K562 (cell line): ENCODE measurements at regions not wholly inside any gene's neighbourhood (a gene's known extent, or its start where the extent isn't known, plus 50 kb on each side); places are given as distances from the start of the nearest gene placed in this dataset.

Experiments used
- ATAC-seq: fragments of 200-7000 bp; cut with Tn5 transposase; 3 replicates; pipeline ENCODE4 v1.9.1; 2020; ENCODE audit warnings: moderate library complexity
- BruUV-seq: library from RNA; stranded (reverse); fragments of 400-500 nt; replicated peaks from 2 replicates; lab custom pipeline; 2021; lab: Mats Ljungman, UMichigan
- CTCF ChIA-PET: fragments of 300-600 bp; formaldehyde crosslinking; extraction: SDS; loops from one replicate; lab custom pipeline; 2021; ENCODE audit warnings: low intra/inter-chr PET ratio; lab: Yijun Ruan, JAX
- POLR2A ChIA-PET: fragments of 300-600, 350-650 bp; sonication (Branson Sonifier 250); formaldehyde crosslinking; extraction: SDS; loops from one replicate; lab custom pipeline; 2021; ENCODE audit warnings: antibody characterized with exemption, inconsistent platforms; lab: Yijun Ruan, JAX
- DNase-seq, 4 experiments: peaks; one replicate each; pipeline versions ENCODE4 v3.0.0 to v3.0.0-alpha.2; 2011 to 2018; ENCODE audit warnings: low spot score in 3 of 4, mixed read lengths in 3 of 4; ENCODE audit errors: extremely low read depth in 1 of 4
- FAIRE-seq: peaks from 2 replicates; lab custom pipeline; 2011; peaks lifted over from hg19 to GRCh38; lab: Jason Lieb, UNC
- H2AFZ ChIP-seq: 2 replicates; pipeline ENCODE4 v1.6.0; 2011; ENCODE audit warnings: low read depth, low read length, control low read depth, inconsistent platforms
- H3K27ac ChIP-seq: fragments of 200-600 bp; 3 replicates; pipeline ENCODE4 v1.8.0; 2011; ENCODE audit warnings: low read depth, mild to moderate bottlenecking, control low read depth, inconsistent platforms, low read length, moderate library complexity, mixed read lengths; ENCODE audit errors: extremely low read depth
- H3K27me3 ChIP-seq, 2 experiments: fragments of 300-600 bp in 1 of 2; 2 replicates in 1 of 2; 3 replicates in 1 of 2; pipeline versions ENCODE4 v1.6.0 to v1.8.0; 2011; ENCODE audit warnings: inconsistent platforms in 2 of 2, low read length in 2 of 2, mild to moderate bottlenecking in 1 of 2, mixed read lengths in 1 of 2, moderate library complexity in 1 of 2; ENCODE audit not compliant: control insufficient read depth in 2 of 2, insufficient read depth in 2 of 2
- H3K36me3 ChIP-seq: fragments of 300-600 bp; 3 replicates; pipeline ENCODE4 v1.8.0; 2011; ENCODE audit warnings: mild to moderate bottlenecking, low read length, inconsistent platforms; ENCODE audit not compliant: control insufficient read depth, insufficient read depth
- H3K4me1 ChIP-seq, 2 experiments: fragments of 200-600 bp in 1 of 2; replicated peaks in 1 of 2; 2 replicates in 1 of 2; 3 replicates in 1 of 2; pipeline versions ENCODE4 v1.5.1 to v1.8.0; 2011; ENCODE audit warnings: inconsistent platforms in 2 of 2, low read length in 2 of 2, mild to moderate bottlenecking in 1 of 2, mixed read lengths in 1 of 2, moderate library complexity in 1 of 2; ENCODE audit not compliant: control insufficient read depth in 2 of 2, insufficient read depth in 2 of 2
- H3K4me2 ChIP-seq: 2 replicates; pipeline ENCODE4 v1.6.1; 2011; ENCODE audit warnings: low read length, control low read depth, inconsistent platforms, mixed read lengths; ENCODE audit not compliant: insufficient read depth
- H3K4me3 ChIP-seq: fragments of 200-600 bp; sonication (generic), shearing (Covaris generic); 2 replicates; pipeline ENCODE4 v1.5.1; 2016; ENCODE audit warnings: control low read depth, inconsistent platforms
- H3K79me2 ChIP-seq: fragments of 200-600 bp; 3 replicates; pipeline ENCODE4 v1.8.0; 2011; ENCODE audit warnings: low read length, inconsistent platforms; ENCODE audit not compliant: control insufficient read depth, insufficient read depth
- H3K9ac ChIP-seq, 2 experiments: 2 replicates each; pipeline versions ENCODE4 v1.6.0 to v1.6.1; 2011; ENCODE audit warnings: low read depth in 2 of 2, low read length in 2 of 2, control low read depth in 1 of 2, inconsistent platforms in 1 of 2, mild to moderate bottlenecking in 1 of 2, mixed read lengths in 1 of 2; ENCODE audit not compliant: insufficient read depth in 1 of 2
- H3K9me1 ChIP-seq: one replicate; pipeline ENCODE4 v1.6.0; 2011; ENCODE audit warnings: inconsistent platforms, mild to moderate bottlenecking, low read length, moderate library complexity; ENCODE audit not compliant: control insufficient read depth, insufficient read depth
- H3K9me3 ChIP-seq: replicated peaks from 2 replicates; pipeline ENCODE4 v1.5.1; 2011; ENCODE audit warnings: low read depth, low read length, inconsistent platforms; ENCODE audit not compliant: control insufficient read depth, insufficient read depth
- H4K20me1 ChIP-seq: replicated peaks from 2 replicates; pipeline ENCODE4 v1.6.1; 2011; ENCODE audit warnings: low read length, inconsistent platforms, mixed read lengths; ENCODE audit not compliant: control insufficient read depth, insufficient read depth
- E2F8 ChIP-seq: fragments of 450-650 bp; IDR thresholded peaks from 2 replicates; pipeline ENCODE4 v1.7.1; 2018; ENCODE audit warnings: mild to moderate bottlenecking, low read depth; ENCODE audit not compliant: partially characterized antibody
- HMGN3 ChIP-seq: IDR thresholded peaks from 2 replicates; pipeline ENCODE4 v1.6.1; 2011; ENCODE audit warnings: borderline replicate concordance, low read depth, mild to moderate bottlenecking, mixed read lengths, low read length; ENCODE audit not compliant: insufficient read length; ENCODE audit errors: extremely low read depth
- HNRNPH1 ChIP-seq: fragments of 200-400 bp; formaldehyde crosslinking; optimal IDR thresholded peaks from 2 replicates; pipeline ENCODE3; 2017; ENCODE audit warnings: low read depth, mild to moderate bottlenecking, low read length, moderate library complexity
- HNRNPL ChIP-seq: fragments of 200-400 bp; formaldehyde crosslinking; IDR thresholded peaks from 2 replicates; pipeline ENCODE4 v1.6.1; 2017; ENCODE audit warnings: low read depth, mild to moderate bottlenecking, low read length
- KAT2B ChIP-seq: IDR thresholded peaks from one replicate; pipeline ENCODE4 v1.6.1; 2012; ENCODE audit warnings: low read depth, mild to moderate bottlenecking, control low read depth, inconsistent platforms, low read length, moderate library complexity
- MCM2 ChIP-seq: fragments of 450-650 bp; IDR thresholded peaks from 2 replicates; pipeline ENCODE4 v1.6.1; 2017; ENCODE audit warnings: low read depth, mild to moderate bottlenecking
- SIX5 ChIP-seq, 2 experiments: IDR thresholded peaks; 2 replicates each; pipeline ENCODE4 v1.6.1; 2011; ENCODE audit warnings: low read length in 2 of 2, borderline replicate concordance in 1 of 2, low read depth in 1 of 2, mild to moderate bottlenecking in 1 of 2, moderate library complexity in 1 of 2; ENCODE audit not compliant: insufficient read depth in 1 of 2
- SRSF7 ChIP-seq: fragments of 200-400 bp; formaldehyde crosslinking; optimal IDR thresholded peaks from 2 replicates; pipeline ENCODE3; 2017; ENCODE audit warnings: mild to moderate bottlenecking, low read depth, low read length
- ZNF655 ChIP-seq: fragments of 250-450 bp; sonication (Bioruptor Pico); IDR thresholded peaks from 2 replicates; pipeline ENCODE4 v1.5.0; 2021
- WGBS: fragments of 100-300 bp; shearing (Covaris generic); methylation state at CpG from one replicate; pipeline ENCODE4 v1.1.6; 2016; ENCODE audit warnings: low coverage, mixed read lengths; ENCODE audit not compliant: insufficient coverage; ENCODE audit errors: missing lambda C conversion rate; 5-methylcytosine and 5-hydroxymethylcytosine counted together
- in situ Hi-C: fragments of 300-500 bp; cut with MboI; formaldehyde crosslinking; loops from 4 replicates; pipeline ENCODE4 v1.15.0; 2018; ENCODE audit warnings: inconsistent platforms, mixed read lengths
- intact Hi-C: fragments of 100-400 bp; cut with micrococcal nuclease; formaldehyde crosslinking; loops from 2 replicates; pipeline ENCODE4 v1.14.2; 2022
- TF ChIP-seq, protein P1 (sequence below): sonication (generic); formaldehyde crosslinking; IDR thresholded peaks from 2 replicates; pipeline ENCODE4 v1.8.0; 2022; ENCODE audit warnings: missing genetic modification reagents, mild to moderate bottlenecking, moderate library complexity, borderline replicate concordance

GRCh38 chr9:106467113-106467864, 395.7 kb upstream of the ZNF462 start:
- DNase-seq, result no peak
- Histone ChIP-seq H4K20me1 (no peaks in the 10 kb centered on the region), H3K9ac (no peak overlapping the region), H3K4me2 (no peak overlapping the region), H2AFZ (no peak overlapping the region), H3K4me3 (no peak overlapping the region), H3K4me1 (no peaks in the 10 kb centered on the region), H3K27ac (no peak overlapping the region)
- CTCF ChIA-PET, result no interaction called here
- POLR2A ChIA-PET, result interaction anchor here (0.7 kb wide), 1 partner anchor 458 kb away, joined by 3 read pairs; no protein-coding TSS in a partner anchor
- intact Hi-C loops (no loop called here), in situ Hi-C loops (no loop called here)
- WGBS, result 2% methylated on average over 7 of the region's 8 CpGs
- TF ChIP-seq KAT2B, result no peak
- TF ChIP-seq, all 486 proteins: peak for 0
- Histone ChIP-seq H3K27me3 (no peaks in the 10 kb centered on the region), H3K36me3 (no peaks in the 10 kb centered on the region), H3K79me2 (no peaks in the 10 kb centered on the region), H3K9me3 (no peaks in the 10 kb centered on the region), H3K9me1 (no peaks in the 10 kb centered on the region)
- no peak for ATAC-seq
- no peak for FAIRE-seq
- no TSS peak for BruUV-seq

DNA sequence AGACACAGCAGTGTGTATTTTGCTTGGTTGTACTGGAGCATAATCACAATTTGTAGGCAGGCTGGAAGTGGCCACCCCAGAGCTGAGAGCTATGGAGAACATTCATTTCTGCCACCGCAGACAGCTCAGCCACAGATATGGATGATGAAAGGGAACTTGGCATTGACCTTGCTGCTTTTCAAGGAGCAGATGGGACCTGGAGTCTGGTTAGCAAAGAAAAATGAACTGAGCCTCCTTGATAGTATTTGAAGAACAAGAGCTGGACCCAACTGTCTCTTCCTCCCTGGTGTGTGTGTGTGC, 395.2 kb upstream of the ZNF462 start:
- no peaks in the 10 kb centered on the region for H3K9me1 ChIP-seq
- FAIRE-seq, result no peak
- no peaks in the 10 kb centered on the region for H4K20me1 ChIP-seq
- no peak overlapping the region for H3K4me2 ChIP-seq
- DNase-seq, result no peak
- no TSS peak for BruUV-seq
- in situ Hi-C loops, result no loop called here
- H3K9ac ChIP-seq, result no peak overlapping the region
- POLR2A ChIA-PET, result no interaction called here
- no peaks in the 10 kb centered on the region for H3K27me3 ChIP-seq
- CTCF ChIA-PET, result no interaction called here
- intact Hi-C loops, result no loop called here
- no peaks in the 10 kb centered on the region for H3K36me3 ChIP-seq
- no peaks in the 10 kb centered on the region for H3K79me2 ChIP-seq
- H3K27ac ChIP-seq, result no peak overlapping the region
- H3K4me3 ChIP-seq, result no peak overlapping the region
- H2AFZ ChIP-seq, result no peak overlapping the region
- H3K4me1 ChIP-seq, result no peaks in the 10 kb centered on the region
- 0% methylated on average over 1 of the region's 1 CpG for WGBS
- ATAC-seq, result no peak
- no peaks in the 10 kb centered on the region for H3K9me3 ChIP-seq
- TF ChIP-seq HMGN3 (no peak), ZNF655 (CRISPR knock-in tag) (no peak), E2F8 (no peak), SRSF7 (no peak), MCM2 (no peak), HNRNPH1 (no peak), HNRNPL (no peak), SIX5 (IDR thresholded peaks at IDR 0.05; ENCODE audit: borderline replicate concordance in 1 of 2, insufficient read depth in 1 of 2, low read depth in 1 of 2, low read length in 2 of 2) (no peak)
- TF ChIP-seq, protein P1, sequence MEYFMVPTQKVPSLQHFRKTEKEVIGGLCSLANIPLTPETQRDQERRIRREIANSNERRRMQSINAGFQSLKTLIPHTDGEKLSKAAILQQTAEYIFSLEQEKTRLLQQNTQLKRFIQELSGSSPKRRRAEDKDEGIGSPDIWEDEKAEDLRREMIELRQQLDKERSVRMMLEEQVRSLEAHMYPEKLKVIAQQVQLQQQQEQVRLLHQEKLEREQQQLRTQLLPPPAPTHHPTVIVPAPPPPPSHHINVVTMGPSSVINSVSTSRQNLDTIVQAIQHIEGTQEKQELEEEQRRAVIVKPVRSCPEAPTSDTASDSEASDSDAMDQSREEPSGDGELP (CRISPR knock-in tag), result no peak
